ENCODE measurements at regions not wholly inside any gene's neighbourhood (a gene's known extent, or its start where the extent isn't known, plus 50 kb on each side); places are given as distances from the start of the nearest gene placed in this dataset.

DNA sequence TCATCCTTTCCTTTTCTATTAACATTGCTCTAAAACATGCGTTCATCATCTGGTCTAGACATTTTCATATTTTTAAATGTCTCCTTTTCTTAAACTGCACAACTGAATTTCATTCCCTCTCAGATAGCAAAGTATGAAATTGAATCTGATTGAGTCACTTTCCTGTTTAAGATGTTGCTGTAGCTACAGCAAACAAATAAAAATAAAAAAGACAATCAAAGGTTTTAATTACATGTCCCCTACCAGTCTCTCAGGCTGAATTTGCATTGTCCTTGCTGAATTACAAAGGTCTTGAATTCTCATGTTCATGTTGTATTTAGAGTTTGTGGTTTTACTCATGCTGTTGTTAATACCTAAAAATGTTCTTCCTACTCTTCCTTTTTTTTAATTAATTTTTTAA, 537.9 kb upstream of the LRATD1 start:
- TF ChIP-seq GATA2 (IDR thresholded peaks at IDR 0.05; ENCODE audit: low read depth, low read length) = no peak
- no peak for TF ChIP-seq GATA3 (IDR thresholded peaks at IDR 0.05; ENCODE audit: low read depth, low read length)

All from SH-SY5Y (cell line).